ENCODE measurements at regions not wholly inside any gene's neighbourhood (a gene's known extent, or its start where the extent isn't known, plus 50 kb on each side); places are given as distances from the start of the nearest gene placed in this dataset.
"Not testable (repeated sequence)": the region's sequence is repeated elsewhere in the genome, so short reads cannot be mapped to it uniquely, and the experiment has no call there.

- TF ChIP-seq CTCF (conservative IDR thresholded peaks at IDR 0.05; ENCODE audit: low read length); EZH2phosphoT487 (IDR thresholded peaks at IDR 0.05; ENCODE audit: borderline replicate concordance, low read depth, low read length): not testable (repeated sequence)
Measured at GRCh38 chr17:83172099-83172498, 92.7 kb downstream of the METRNL start.

All from OCI-LY7 (cell line).